Transverse colon (tissue), 4 donors: ENCODE measurements at regions not wholly inside any gene's neighbourhood (a gene's known extent, or its start where the extent isn't known, plus 50 kb on each side); places are given as distances from the start of the nearest gene placed in this dataset.

Experiments
- DNase-seq: peaks from one replicate; pipeline ENCODE4 v3.0.0-alpha.2; 2019
- H3K27ac ChIP-seq, 4 donors: fragments of 200-600 bp; sonication (generic); 2 replicates each; pipeline ENCODE4 v1.5.1; 2016 to 2018; ENCODE audit warnings: inconsistent platforms in 4 of 4
- H3K27me3 ChIP-seq: fragments of 200-600 bp; sonication (generic); 2 replicates; pipeline ENCODE4 v1.5.1; 2017; ENCODE audit warnings: inconsistent platforms
- H3K36me3 ChIP-seq, 4 donors: fragments of 200-600 bp; sonication (generic); 2 replicates each; pipeline ENCODE4 v1.5.1; 2017 to 2019; ENCODE audit warnings: inconsistent platforms in 4 of 4
- H3K4me1 ChIP-seq, 4 donors: fragments of 200-600 bp; sonication (generic); 2 replicates each; pipeline ENCODE4 v1.5.1; 2017 to 2020; ENCODE audit warnings: inconsistent platforms in 4 of 4
- H3K4me3 ChIP-seq, 4 donors: fragments of 200-600 bp; sonication (generic); 1 replicate in 1 of 4; 2 replicates in 3 of 4; pipeline versions ENCODE4 v1.5.1 to v1.6.1; 2017 to 2019; ENCODE audit warnings: inconsistent platforms in 4 of 4
- H3K9me3 ChIP-seq, 2 donors: fragments of 200-600 bp; sonication (generic); 2 replicates each; pipeline ENCODE4 v1.5.1; 2017 to 2019; ENCODE audit warnings: inconsistent platforms in 2 of 2
- CTCF ChIP-seq, 5 experiments: fragments of 200-600 bp in 3 of 5; fragments of 450-650 bp in 2 of 5; sonication (generic) in 3 of 5; IDR thresholded peaks; 1 replicate in 2 of 5; 2 replicates in 3 of 5; pipeline ENCODE4 v1.5.1; 2016 to 2017; ENCODE audit warnings: antibody characterized with exemption in 5 of 5, inconsistent platforms in 3 of 5, mild to moderate bottlenecking in 2 of 5, moderate library complexity in 1 of 5
- EP300 ChIP-seq: sonication (generic); formaldehyde crosslinking; IDR thresholded peaks from one replicate; pipeline ENCODE4 v1.6.1; 2017; ENCODE audit warnings: antibody characterized with exemption, low read depth
- POLR2A ChIP-seq: fragments of 450-650 bp; IDR thresholded peaks from one replicate; pipeline ENCODE4 v1.6.1; 2016; ENCODE audit warnings: antibody characterized with exemption, mild to moderate bottlenecking, moderate library complexity
- POLR2AphosphoS5 ChIP-seq, 3 donors: sonication (generic); formaldehyde crosslinking; IDR thresholded peaks; one replicate each; pipeline ENCODE4 v1.6.1; 2016; ENCODE audit warnings: antibody characterized with exemption in 3 of 3
- WGBS, 2 donors: methylation state at CpG; one replicate each; pipeline ENCODE4 v1.1.5; 2018; ENCODE audit warnings: low coverage in 1 of 2; 5-methylcytosine and 5-hydroxymethylcytosine counted together
- in situ Hi-C, 4 donors: fragments of 200-750 bp; cut with MboI; loops; one replicate each; pipeline versions ENCODE4 v1.15.0 to v1.15.1; 2017; ENCODE audit warnings: low sequenced_read_pairs in 3 of 4, low pct_ligation_motif_present in 1 of 4, low pct_unique_long_range_greater_than_20kb in 1 of 4
- intact Hi-C: fragments of 100-400 bp; cut with DNase I; formaldehyde crosslinking; loops from one replicate; pipeline ENCODE4 v1.15.1; 2023; ENCODE audit warnings: low total_unique reads

GRCh38 chr22:47240116-47240515 is 477.7 kb downstream of the TBC1D22A start:
- H3K36me3 ChIP-seq, result no peaks in the 10 kb centered on the region
- no peaks in the 10 kb centered on the region for H3K4me1 ChIP-seq
- in situ Hi-C loops, result no loop called here
- no peaks in the 10 kb centered on the region for H3K9me3 ChIP-seq
- H3K27me3 ChIP-seq, result peaks cover 17% of the 10 kb centered on the region
- TF ChIP-seq EP300, result no peak
- TF ChIP-seq CTCF (IDR thresholded peaks at IDR 0.05), result no peak
- no peak for TF ChIP-seq POLR2A
- no peak for TF ChIP-seq POLR2AphosphoS5 (IDR thresholded peaks at IDR 0.05)
- H3K4me3 ChIP-seq, result no peak overlapping the region
- 55 to 65% methylated on average over 5 to 10 of the region's 10 CpGs for WGBS, 2 donors
- no peak for DNase-seq
- intact Hi-C loops, result no loop called here
- H3K27ac ChIP-seq, result no peak overlapping the region

- H3K27ac ChIP-seq, result no peak overlapping the region
- no peaks in the 10 kb centered on the region for H3K9me3 ChIP-seq
- 78% methylated on average over 6 of the region's 6 CpGs; no CpG with 5 or more reads in 1 of the 2 donors for WGBS, 2 donors
- no peaks in the 10 kb centered on the region for H3K36me3 ChIP-seq
- intact Hi-C loops, result no loop called here
- no peak for DNase-seq
- no peak for TF ChIP-seq EP300
- no peak for TF ChIP-seq POLR2A
- TF ChIP-seq CTCF (IDR thresholded peaks at IDR 0.05), result no peak
- TF ChIP-seq POLR2AphosphoS5 (IDR thresholded peaks at IDR 0.05), result no peak
- no peaks in the 10 kb centered on the region for H3K4me1 ChIP-seq
- H3K27me3 ChIP-seq, result peaks cover 15% of the 10 kb centered on the region
- in situ Hi-C loops, result no loop called here
- no peak overlapping the region for H3K4me3 ChIP-seq
Observed at GRCh38 chr22:47239474-47239860, 477.0 kb downstream of the TBC1D22A start.

GRCh38 chr22:47238690-47239473 is 476.4 kb downstream of the TBC1D22A start:
- 22 to 61% methylated on average over 2 to 10 of the region's 10 CpGs for WGBS, 2 donors
- in situ Hi-C loops (no loop called here), intact Hi-C loops (no loop called here)
- H3K9me3 ChIP-seq, result no peaks in the 10 kb centered on the region
- no peak for DNase-seq
- H3K27me3 ChIP-seq, result peaks cover 12% of the 10 kb centered on the region
- no peaks in the 10 kb centered on the region for H3K36me3 ChIP-seq
- H3K27ac ChIP-seq, result no peak overlapping the region
- TF ChIP-seq EP300 (no peak), POLR2AphosphoS5 (IDR thresholded peaks at IDR 0.05) (no peak), POLR2A (no peak), CTCF (IDR thresholded peaks at IDR 0.05) (no peak)
- H3K4me3 ChIP-seq, result no peak overlapping the region
- H3K4me1 ChIP-seq, result no peaks in the 10 kb centered on the region

GRCh38 chr22:47237890-47238480 is 475.5 kb downstream of the TBC1D22A start:
- Histone ChIP-seq H3K36me3 (no peaks in the 10 kb centered on the region), H3K27ac (no peak overlapping the region), H3K4me1 (no peaks in the 10 kb centered on the region), H3K9me3 (no peaks in the 10 kb centered on the region), H3K4me3 (no peak overlapping the region), H3K27me3 (peaks cover 6% of the 10 kb centered on the region)
- WGBS, 2 donors, result 57% methylated on average over 7 of the region's 7 CpGs; no CpG with 5 or more reads in 1 of the 2 donors
- no peak for DNase-seq
- TF ChIP-seq POLR2A (no peak), CTCF (IDR thresholded peaks at IDR 0.05) (no peak), POLR2AphosphoS5 (IDR thresholded peaks at IDR 0.05) (no peak), EP300 (no peak)
- in situ Hi-C loops, result no loop called here
- intact Hi-C loops, result no loop called here
